ENCODE measurements at regions not wholly inside any gene's neighbourhood (a gene's known extent, or its start where the extent isn't known, plus 50 kb on each side); places are given as distances from the start of the nearest gene placed in this dataset.

- no peaks in the 10 kb centered on the region for H3K9me3 ChIP-seq (ENCODE audit: control extremely low read depth in 1 of 3, control insufficient read depth in 2 of 3, insufficient read depth in 1 of 3, low read length in 2 of 3)
- no peak overlapping the region for H3K4me3 Mint-ChIP-seq
- ChIA-PET CTCF (no interaction called here), POLR2A (no interaction called here)
- no peaks in the 10 kb centered on the region for H3K27me3 ChIP-seq (replicated peaks in 1 of 4; ENCODE audit: control extremely low read depth in 1 of 4, control insufficient read depth in 3 of 4, insufficient read depth in 4 of 4, low read length in 3 of 4)
- TF ChIP-seq EZH2 (IDR thresholded peaks at IDR 0.05; ENCODE audit: borderline replicate concordance, insufficient read depth, low read depth, low read length, poor library complexity, severe bottlenecking) (no peak), CTCF (IDR thresholded peaks at IDR 0.05) (no peak)
- H3K36me3 ChIP-seq (replicated peaks in 1 of 2; ENCODE audit: control extremely low read depth in 1 of 2, control insufficient read depth in 1 of 2, extremely low read depth in 1 of 2, insufficient read depth in 2 of 2, low read length in 1 of 2), result no peaks in the 10 kb centered on the region
- no peak overlapping the region for H3K9ac ChIP-seq (ENCODE audit: low read length)
- no peaks in the 10 kb centered on the region for H3K4me1 Mint-ChIP-seq
- intact Hi-C loops (cut with micrococcal nuclease), result no loop called here
- no peak overlapping the region for H3K27ac ChIP-seq (ENCODE audit: low read length in 2 of 2)
- no peak for ATAC-seq (ENCODE audit: low read depth)
- H3K4me2 ChIP-seq (replicated peaks; ENCODE audit: low read depth, low read length, poor library complexity, severe bottlenecking), result no peak overlapping the region
- H3K9me3 Mint-ChIP-seq (ENCODE audit: insufficient read depth), result no peaks in the 10 kb centered on the region
- no peaks in the 10 kb centered on the region for H3K4me1 ChIP-seq (ENCODE audit: control insufficient read depth in 2 of 2, insufficient read depth in 2 of 2, low read length in 2 of 2)
- no peaks in the 10 kb centered on the region for H3K27me3 Mint-ChIP-seq
- WGBS (ENCODE audit: insufficient coverage), result 89% methylated on average over 3 of the region's 7 CpGs
- no peak overlapping the region for H3K27ac Mint-ChIP-seq
- DNase-seq, result no peak
- no peaks in the 10 kb centered on the region for H4K20me1 ChIP-seq (ENCODE audit: control insufficient read depth, insufficient read depth, low read length, poor library complexity, severe bottlenecking)
- H2AFZ ChIP-seq (ENCODE audit: insufficient read depth, low read depth, low read length, poor library complexity, severe bottlenecking), result no peak overlapping the region
- no peak overlapping the region for H3K4me3 ChIP-seq (ENCODE audit: control extremely low read depth in 1 of 5, extremely low read depth in 1 of 5, insufficient read depth in 1 of 5, low read depth in 2 of 5, low read length in 4 of 5)
- no peaks in the 10 kb centered on the region for H3K79me2 ChIP-seq (ENCODE audit: control insufficient read depth, insufficient read depth, low read length)
Observed at GRCh38 chr2:139194546-139194945, 414.4 kb upstream of the NXPH2 start.

- no CpG with 5 or more reads among the region's 3 CpGs for WGBS (ENCODE audit: insufficient coverage)
- no peak overlapping the region for H3K4me3 Mint-ChIP-seq
- H3K9me3 Mint-ChIP-seq (ENCODE audit: insufficient read depth), result peaks cover 6% of the 10 kb centered on the region
- no peak overlapping the region for H3K27ac ChIP-seq (ENCODE audit: low read length in 2 of 2)
- peaks cover 0 to 10% (median 0%) of the 10 kb centered on the region in 3 donors for H3K9me3 ChIP-seq (ENCODE audit: control extremely low read depth in 1 of 3, control insufficient read depth in 2 of 3, insufficient read depth in 1 of 3, low read length in 2 of 3)
- H3K79me2 ChIP-seq (ENCODE audit: control insufficient read depth, insufficient read depth, low read length), result no peaks in the 10 kb centered on the region
- no peak for DNase-seq
- no peaks in the 10 kb centered on the region for H3K4me1 ChIP-seq (ENCODE audit: control insufficient read depth in 2 of 2, insufficient read depth in 2 of 2, low read length in 2 of 2)
- POLR2A ChIA-PET, result no interaction called here
- H3K27me3 Mint-ChIP-seq, result no peaks in the 10 kb centered on the region
- H3K36me3 ChIP-seq (replicated peaks in 1 of 2; ENCODE audit: control extremely low read depth in 1 of 2, control insufficient read depth in 1 of 2, extremely low read depth in 1 of 2, insufficient read depth in 2 of 2, low read length in 1 of 2), result no peaks in the 10 kb centered on the region
- intact Hi-C loops (cut with micrococcal nuclease), result no loop called here
- H3K27ac Mint-ChIP-seq, result no peak overlapping the region
- H4K20me1 ChIP-seq (ENCODE audit: control insufficient read depth, insufficient read depth, low read length, poor library complexity, severe bottlenecking), result no peaks in the 10 kb centered on the region
- no peaks in the 10 kb centered on the region for H3K27me3 ChIP-seq (replicated peaks in 1 of 4; ENCODE audit: control extremely low read depth in 1 of 4, control insufficient read depth in 3 of 4, insufficient read depth in 4 of 4, low read length in 3 of 4)
- no peak overlapping the region for H3K4me2 ChIP-seq (replicated peaks; ENCODE audit: low read depth, low read length, poor library complexity, severe bottlenecking)
- CTCF ChIA-PET, result interaction anchor here (1.1 kb wide), 1 partner anchor 215 kb away, joined by 3 read pairs; no protein-coding TSS in a partner anchor
- no peak for ATAC-seq (ENCODE audit: low read depth)
- H2AFZ ChIP-seq (ENCODE audit: insufficient read depth, low read depth, low read length, poor library complexity, severe bottlenecking), result no peak overlapping the region
- H3K4me1 Mint-ChIP-seq, result no peaks in the 10 kb centered on the region
- TF ChIP-seq EZH2 (IDR thresholded peaks at IDR 0.05; ENCODE audit: borderline replicate concordance, insufficient read depth, low read depth, low read length, poor library complexity, severe bottlenecking) (no peak), CTCF (IDR thresholded peaks at IDR 0.05) (no peak)
- H3K4me3 ChIP-seq (ENCODE audit: control extremely low read depth in 1 of 5, extremely low read depth in 1 of 5, insufficient read depth in 1 of 5, low read depth in 2 of 5, low read length in 4 of 5), result no peak overlapping the region
- H3K9ac ChIP-seq (ENCODE audit: low read length), result no peak overlapping the region
Observed at GRCh38 chr2:139177041-139177440, 396.9 kb upstream of the NXPH2 start.

Data from B cell (primary cell).